GM18909 (cell line): ENCODE measurements at regions not wholly inside any gene's neighbourhood (a gene's known extent, or its start where the extent isn't known, plus 50 kb on each side); places are given as distances from the start of the nearest gene placed in this dataset.

Source experiments
- ATAC-seq: cut with Tn5 transposase; IDR thresholded peaks from one replicate; pipeline ENCODE4 v1.9.1; 2021; ENCODE audit warnings: mild to moderate bottlenecking; ENCODE audit not compliant: unreplicated experiment, poor library complexity

DNA sequence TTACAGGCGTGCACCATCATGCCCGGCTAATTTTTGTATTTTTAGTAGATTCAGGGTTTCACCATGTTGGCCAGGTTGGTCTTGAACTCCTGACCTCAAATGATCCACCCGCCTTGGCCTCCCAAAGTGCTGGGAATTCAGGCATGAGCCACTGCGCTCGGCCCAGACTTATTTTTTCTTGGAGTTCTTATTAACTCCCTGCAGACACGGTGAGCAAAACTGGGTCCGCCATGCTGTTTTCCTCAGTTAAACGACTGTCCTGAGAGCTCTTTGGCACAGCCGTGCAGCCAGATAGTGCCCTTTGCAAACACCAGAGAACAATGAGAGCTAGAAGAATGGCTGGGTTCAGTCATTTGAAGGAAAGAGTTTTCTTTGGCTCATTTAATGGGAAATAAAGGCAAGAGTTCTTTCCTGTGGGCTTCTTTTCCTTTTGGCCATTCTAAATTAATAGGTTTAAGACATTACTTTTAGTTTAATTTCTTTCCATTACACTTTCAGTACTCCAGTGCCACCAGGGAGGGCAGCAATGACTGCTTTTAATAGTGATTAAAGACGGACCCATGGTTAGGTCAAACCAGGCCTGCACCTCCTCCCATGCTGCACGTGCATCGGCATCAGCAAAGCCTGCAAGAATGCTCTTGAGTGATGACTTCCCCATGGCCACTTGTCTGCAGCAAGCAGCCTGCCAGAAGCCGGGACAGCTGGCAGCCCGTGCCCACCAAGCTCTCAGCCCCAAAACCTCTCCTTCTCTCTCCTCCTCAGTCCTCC, 60.7 kb downstream of the VCPKMT start:
- ATAC-seq = no peak

DNA sequence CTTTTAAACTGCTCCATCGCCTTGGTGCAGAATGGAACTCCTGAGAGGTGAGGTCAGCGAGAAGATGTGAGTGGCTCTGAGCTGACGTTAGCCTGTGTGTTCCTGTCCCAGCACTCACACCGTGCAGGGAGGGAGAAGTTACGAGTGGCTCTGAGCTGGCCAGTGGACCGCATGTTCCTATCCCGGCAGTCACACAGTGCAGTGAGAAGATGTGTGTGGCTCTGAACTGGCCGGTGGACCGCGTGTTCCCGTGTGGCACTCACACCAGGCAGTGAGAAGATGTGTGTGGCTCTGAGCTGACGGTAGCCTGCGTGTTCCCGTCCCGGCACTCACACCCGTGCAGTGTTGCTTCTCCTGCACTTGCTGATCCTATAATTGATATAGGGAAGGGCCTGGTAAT, 59.9 kb downstream of the VCPKMT start:
- ATAC-seq = no peak

DNA sequence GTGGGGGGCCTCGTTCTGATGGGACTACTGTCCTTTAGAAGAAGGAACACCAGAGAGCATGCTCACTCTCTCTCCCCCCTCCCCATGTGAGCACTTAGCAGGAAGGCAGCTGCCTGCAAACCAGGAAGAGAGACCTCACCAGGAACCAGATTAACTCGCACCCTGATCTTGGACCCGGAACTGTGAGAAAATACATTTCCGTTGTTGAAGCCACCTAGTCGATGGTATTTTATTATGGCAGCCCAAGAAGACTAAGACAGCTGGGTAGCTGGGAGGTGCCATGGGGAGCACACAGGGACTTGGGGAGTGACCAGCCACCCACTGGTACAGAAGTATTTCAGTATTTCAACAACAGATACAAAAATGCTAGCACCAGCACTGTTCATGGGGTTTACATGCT, 59.0 kb downstream of the VCPKMT start:
- no peak for ATAC-seq

DNA sequence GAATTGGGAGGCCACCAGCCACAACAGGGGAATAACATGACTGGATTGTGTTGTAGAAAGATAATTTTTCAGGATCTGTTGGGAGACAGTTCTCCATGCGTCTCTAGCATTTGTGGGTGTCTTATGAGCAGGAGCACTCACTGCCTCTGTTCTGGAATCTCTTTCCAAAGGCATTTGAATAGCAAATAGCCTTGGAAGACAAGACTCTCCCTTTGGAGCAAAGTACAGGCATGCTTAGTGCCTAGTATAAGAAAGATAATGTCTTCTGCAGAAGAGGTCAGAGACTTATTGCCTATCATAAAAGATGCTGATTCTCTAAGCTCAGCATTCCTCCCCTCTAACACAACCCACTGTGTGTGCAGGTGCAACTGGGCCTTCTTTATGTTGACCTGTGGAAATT, 58.3 kb downstream of the VCPKMT start:
- ATAC-seq = no peak
